ENCODE measurements at regions not wholly inside any gene's neighbourhood (a gene's known extent, or its start where the extent isn't known, plus 50 kb on each side); places are given as distances from the start of the nearest gene placed in this dataset.

DNA sequence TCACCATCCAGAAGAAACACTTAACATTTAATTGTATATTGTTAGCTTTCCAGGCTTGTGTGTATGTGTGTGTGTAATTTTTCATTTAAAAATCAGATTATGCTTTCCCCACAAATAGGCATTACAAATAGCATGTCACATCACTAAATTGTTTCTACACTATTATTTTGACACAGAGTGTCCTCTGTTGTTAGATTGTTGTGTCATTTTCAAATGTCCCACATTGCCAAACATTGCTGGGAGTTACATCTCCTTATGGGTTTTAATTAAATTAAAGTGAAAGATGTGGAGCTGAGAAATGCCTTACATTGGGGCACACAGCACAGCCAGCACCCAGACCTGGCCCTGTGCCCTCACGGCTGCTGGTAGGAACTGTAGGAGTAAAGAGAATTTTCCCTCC, 295.6 kb downstream of the ZEB1 start:
- peaks cover 35% of the 10 kb centered on the region for H3K27me3 Mint-ChIP-seq
- H3K9me3 Mint-ChIP-seq (ENCODE audit: low read depth), result no peaks in the 10 kb centered on the region
- CTCF ChIA-PET, result no interaction called here
- ATAC-seq (no peak), DNase-seq (no peak)
- H3K36me3 Mint-ChIP-seq, result no peaks in the 10 kb centered on the region
- no peaks in the 10 kb centered on the region for H3K4me1 Mint-ChIP-seq
- no peak overlapping the region for H3K27ac Mint-ChIP-seq
- no peak overlapping the region for H3K4me3 Mint-ChIP-seq

DNA sequence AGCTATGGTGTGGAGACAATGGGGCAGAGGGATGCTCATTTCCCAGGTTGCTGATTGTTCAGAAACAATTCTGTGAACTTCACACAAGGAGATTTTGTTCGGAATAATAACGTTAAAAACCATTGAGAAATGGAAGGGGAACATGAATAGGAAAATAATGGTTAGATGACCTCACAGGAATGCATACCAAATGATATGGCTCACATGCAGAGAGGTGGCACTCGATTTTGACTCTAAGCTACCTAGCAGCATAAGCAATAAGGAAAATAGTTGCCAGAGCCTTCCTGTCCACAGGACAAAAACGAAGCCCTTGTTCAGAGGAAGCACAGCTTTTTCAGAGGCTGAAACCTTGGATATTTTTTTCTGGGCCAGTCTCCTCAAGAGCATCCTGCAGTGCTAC, 293.1 kb downstream of the ZEB1 start:
- no peak for ATAC-seq
- no peak for DNase-seq
- Mint-ChIP-seq H3K36me3 (no peaks in the 10 kb centered on the region), H3K4me1 (no peaks in the 10 kb centered on the region), H3K27ac (no peak overlapping the region), H3K4me3 (no peak overlapping the region), H3K27me3 (peaks cover 49% of the 10 kb centered on the region), H3K9me3 (ENCODE audit: low read depth) (no peaks in the 10 kb centered on the region)
- CTCF ChIA-PET, result no interaction called here

DNA sequence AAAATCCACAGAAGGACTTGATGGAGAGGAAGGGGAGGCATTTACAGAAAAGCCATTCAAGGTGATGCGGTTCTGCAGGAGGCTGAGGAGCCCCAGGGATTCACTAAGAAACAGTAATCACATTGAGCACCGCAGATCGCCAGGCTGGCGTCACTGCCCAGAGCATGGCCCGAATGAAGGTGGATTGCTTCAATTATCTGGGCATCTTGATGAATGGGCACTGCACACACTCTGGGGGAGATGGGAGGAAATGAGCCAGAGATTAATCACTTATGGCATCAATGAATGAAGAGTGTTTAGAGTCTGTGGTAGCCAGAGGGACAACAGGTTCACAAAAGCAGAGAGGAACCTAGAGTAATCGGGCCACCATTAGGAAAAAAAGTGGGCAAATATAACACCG, 292.1 kb downstream of the ZEB1 start:
- ATAC-seq (no peak), DNase-seq (no peak)
- no peaks in the 10 kb centered on the region for H3K9me3 Mint-ChIP-seq (ENCODE audit: low read depth)
- peaks cover 49% of the 10 kb centered on the region for H3K27me3 Mint-ChIP-seq
- no peak overlapping the region for H3K27ac Mint-ChIP-seq
- H3K4me3 Mint-ChIP-seq, result no peak overlapping the region
- H3K36me3 Mint-ChIP-seq, result no peaks in the 10 kb centered on the region
- H3K4me1 Mint-ChIP-seq, result no peaks in the 10 kb centered on the region
- CTCF ChIA-PET, result no interaction called here

DNA sequence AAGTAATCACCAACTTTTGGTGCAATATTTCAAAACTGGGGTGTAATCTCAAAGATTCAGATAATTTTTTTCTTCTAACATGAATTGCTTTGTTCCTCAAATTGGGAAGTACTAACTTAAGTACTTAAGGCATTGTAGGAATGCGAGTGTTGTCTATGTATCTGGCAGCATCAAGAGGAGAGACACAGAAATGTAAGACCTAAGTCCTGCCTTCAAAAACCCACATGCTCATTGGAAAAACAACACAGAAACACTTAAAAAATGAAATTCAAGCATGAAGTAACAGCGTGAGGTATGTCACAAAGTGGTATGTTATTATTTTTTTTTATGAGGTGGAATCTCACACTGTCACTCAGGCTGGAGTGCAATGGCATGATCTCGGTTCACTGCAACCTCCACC, 288.5 kb downstream of the ZEB1 start:
- Mint-ChIP-seq H3K4me1 (peaks cover 13% of the 10 kb centered on the region), H3K4me3 (no peak overlapping the region), H3K27me3 (peaks cover 28% of the 10 kb centered on the region), H3K27ac (no peak overlapping the region), H3K36me3 (no peaks in the 10 kb centered on the region), H3K9me3 (ENCODE audit: low read depth) (no peaks in the 10 kb centered on the region)
- ATAC-seq (no peak), DNase-seq (no peak)
- CTCF ChIA-PET, result no interaction called here

DNA sequence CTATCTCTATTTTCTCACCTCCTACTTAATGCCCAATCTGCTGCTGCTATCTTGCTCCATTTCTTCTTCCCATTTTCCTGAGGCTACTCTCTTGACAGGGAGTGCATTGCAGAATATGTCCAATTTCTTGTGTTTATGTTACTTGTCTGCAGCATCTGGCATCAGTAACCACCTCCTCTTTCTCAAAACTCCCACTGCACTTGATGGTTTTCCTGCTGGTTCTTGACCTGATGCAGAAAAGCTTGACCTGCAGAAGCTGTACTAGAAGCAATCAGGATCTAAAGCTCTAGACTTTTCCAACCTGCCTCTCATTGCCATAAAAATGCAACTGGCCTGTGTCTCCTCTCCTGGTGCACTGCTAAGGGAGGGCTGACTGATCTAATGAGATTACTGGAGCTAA, 287.8 kb downstream of the ZEB1 start:
- Mint-ChIP-seq H3K27ac (no peak overlapping the region), H3K4me3 (no peak overlapping the region), H3K4me1 (peaks cover 13% of the 10 kb centered on the region), H3K9me3 (ENCODE audit: low read depth) (no peaks in the 10 kb centered on the region), H3K36me3 (no peaks in the 10 kb centered on the region), H3K27me3 (peaks cover 24% of the 10 kb centered on the region)
- ATAC-seq (no peak), DNase-seq (no peak)
- CTCF ChIA-PET, result no interaction called here

DNA sequence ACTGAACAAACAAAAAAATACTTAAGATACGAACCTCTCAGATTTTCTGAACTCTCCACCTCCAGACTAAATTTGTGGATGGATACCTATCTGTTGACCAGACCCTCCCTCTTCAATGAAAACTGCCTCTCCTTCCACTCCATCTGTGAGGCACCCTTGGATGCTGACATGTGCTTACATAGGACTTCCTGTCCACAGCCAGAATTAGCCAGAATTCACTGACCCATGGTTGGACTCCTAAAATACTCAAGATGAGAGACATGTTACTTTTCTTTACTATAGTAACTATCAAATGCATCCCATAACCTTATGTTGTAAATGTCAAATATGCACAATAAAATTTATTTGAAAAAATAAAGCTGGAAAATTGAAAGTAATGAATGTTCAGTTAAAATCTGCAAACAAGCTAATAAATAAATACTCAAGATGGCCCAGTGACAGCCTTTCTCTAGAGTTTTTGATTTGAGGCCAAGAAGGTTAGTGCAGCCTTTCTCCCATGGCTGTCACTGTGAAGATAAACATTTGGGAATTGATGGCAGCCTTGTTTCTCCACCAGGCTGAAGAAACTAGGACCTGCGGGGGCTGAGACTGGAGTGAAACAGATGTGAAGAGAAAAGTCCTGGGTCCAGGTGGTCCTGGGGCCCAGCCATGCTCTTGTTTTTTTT, 287.0 kb downstream of the ZEB1 start:
- peaks cover 13% of the 10 kb centered on the region for H3K4me1 Mint-ChIP-seq
- ATAC-seq (no peak), DNase-seq (no peak)
- H3K27ac Mint-ChIP-seq, result no peak overlapping the region
- H3K4me3 Mint-ChIP-seq, result no peak overlapping the region
- no peaks in the 10 kb centered on the region for H3K9me3 Mint-ChIP-seq (ENCODE audit: low read depth)
- peaks cover 20% of the 10 kb centered on the region for H3K27me3 Mint-ChIP-seq
- CTCF ChIA-PET, result no interaction called here
- no peaks in the 10 kb centered on the region for H3K36me3 Mint-ChIP-seq

DNA sequence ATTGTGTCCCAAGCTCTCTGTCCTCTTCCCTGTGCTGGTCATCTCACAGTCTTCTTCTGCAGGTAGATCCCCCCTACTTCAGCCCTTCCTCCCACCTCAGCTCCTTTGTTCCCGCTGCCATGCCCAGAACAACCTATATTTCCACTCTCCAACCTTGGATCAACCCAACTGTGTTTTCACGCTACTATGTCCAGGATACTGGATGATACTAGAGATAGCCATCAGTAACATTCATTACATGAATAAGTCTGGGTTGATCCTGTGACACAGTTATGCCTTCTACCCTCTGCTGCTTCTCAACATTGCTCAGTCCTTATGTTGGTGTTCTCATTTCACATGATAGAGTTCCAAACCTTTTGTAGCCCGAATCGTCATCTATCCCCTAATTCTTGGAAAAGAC, 286.4 kb downstream of the ZEB1 start:
- ATAC-seq, result no peak
- CTCF ChIA-PET, result no interaction called here
- no peak for DNase-seq
- Mint-ChIP-seq H3K4me1 (peaks cover 16% of the 10 kb centered on the region), H3K36me3 (no peaks in the 10 kb centered on the region), H3K9me3 (ENCODE audit: low read depth) (no peaks in the 10 kb centered on the region), H3K4me3 (no peak overlapping the region), H3K27me3 (peaks cover 25% of the 10 kb centered on the region), H3K27ac (no peak overlapping the region)

DNA sequence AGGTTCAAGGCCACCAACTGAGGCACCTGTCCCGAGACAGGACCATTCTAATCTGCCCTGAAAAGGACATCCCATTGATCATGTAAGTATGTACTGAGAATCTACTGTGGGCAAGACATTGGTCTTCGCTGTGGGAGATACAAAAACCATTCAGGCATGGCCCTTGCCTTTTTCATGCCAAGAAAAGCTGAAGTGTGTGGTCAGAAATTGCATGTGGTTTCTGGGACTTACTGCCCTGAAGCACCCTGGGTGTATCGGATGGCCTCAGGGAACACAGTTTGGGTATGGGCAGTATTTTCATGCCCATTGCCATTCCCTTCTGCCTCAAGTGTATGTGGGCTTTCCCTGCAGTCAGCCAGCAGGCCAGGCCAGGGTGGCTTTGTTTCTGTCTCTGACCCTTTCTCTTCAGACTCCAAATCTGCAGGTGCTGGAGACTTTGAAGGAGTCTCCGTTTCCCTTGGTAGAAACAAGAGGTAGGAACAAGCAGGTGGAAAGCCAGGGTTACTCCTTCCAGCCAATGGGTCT, 285.7 kb downstream of the ZEB1 start:
- Mint-ChIP-seq H3K27ac (no peak overlapping the region), H3K4me3 (peak overlapping the region; percentile 34), H3K4me1 (peaks cover 19% of the 10 kb centered on the region), H3K9me3 (ENCODE audit: low read depth) (no peaks in the 10 kb centered on the region), H3K27me3 (peaks cover 28% of the 10 kb centered on the region), H3K36me3 (no peaks in the 10 kb centered on the region)
- ATAC-seq (no peak), DNase-seq (no peak)
- CTCF ChIA-PET, result no interaction called here

DNA sequence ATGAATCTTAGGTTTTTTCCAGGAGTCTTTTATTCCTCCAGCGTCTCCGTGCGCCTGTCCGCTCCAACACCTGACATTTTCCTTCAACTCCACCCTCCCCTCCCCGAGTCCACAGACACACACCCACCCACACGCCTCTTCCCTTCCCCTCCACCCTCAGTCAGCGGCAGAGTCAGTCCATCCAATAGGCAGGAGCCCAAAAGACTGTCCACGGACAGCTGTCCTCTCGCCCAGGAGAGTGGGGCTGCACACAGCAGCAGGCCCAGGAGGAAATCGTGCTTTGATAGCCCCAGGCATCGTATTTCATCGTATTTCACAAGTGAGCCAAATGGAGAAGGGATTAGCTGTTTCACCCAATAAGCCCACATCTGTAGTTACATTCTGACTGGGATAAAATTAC, 285.1 kb downstream of the ZEB1 start:
- no peaks in the 10 kb centered on the region for H3K36me3 Mint-ChIP-seq
- H3K4me1 Mint-ChIP-seq, result peaks cover 19% of the 10 kb centered on the region
- peaks cover 28% of the 10 kb centered on the region for H3K27me3 Mint-ChIP-seq
- DNase-seq, result no peak
- no peaks in the 10 kb centered on the region for H3K9me3 Mint-ChIP-seq (ENCODE audit: low read depth)
- peak overlapping the region; percentile 76 for H3K4me3 Mint-ChIP-seq
- ATAC-seq, result no peak
- CTCF ChIA-PET, result no interaction called here
- H3K27ac Mint-ChIP-seq, result no peak overlapping the region

DNA sequence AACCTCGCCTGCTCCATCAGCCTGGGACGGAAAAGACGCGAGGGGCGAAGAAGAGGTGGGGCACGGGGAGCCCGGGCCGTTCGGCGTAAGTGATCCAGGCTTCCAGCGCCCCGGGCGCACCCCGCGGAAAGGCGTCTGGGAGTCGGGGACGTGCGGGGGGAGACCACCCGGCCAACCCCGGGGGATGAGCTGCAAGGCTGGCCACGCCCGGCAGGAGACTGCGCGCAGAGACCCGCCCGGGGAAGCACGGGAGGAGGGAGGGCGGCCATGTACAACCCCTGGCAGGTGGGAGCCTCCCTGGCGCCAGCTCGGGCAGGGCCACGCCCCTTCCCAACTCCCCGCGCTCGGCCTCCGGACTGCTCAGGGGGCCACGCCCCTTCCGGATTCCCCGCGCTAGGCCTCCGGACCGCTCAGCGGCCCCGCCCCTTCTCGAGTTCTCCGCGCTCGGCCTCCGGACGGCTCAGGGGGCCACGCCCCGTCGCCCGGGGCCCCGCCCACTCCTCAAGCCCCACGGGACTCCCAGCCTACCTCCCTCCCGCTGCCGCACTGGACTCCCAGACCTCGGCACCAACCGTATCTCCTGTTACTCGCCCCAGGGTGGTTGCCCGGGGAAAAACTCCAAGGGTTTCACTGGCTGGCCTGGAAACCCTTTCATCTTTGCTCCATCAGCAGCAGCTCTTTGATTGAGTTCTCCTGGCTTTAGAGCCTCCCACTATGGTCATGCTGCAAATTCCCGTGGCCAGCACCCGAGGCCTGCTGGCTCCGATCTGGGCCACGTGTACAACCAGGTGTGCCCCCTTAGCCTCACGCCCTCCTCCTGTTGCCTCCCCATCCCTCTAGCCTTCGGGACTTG, 284.4 kb downstream of the ZEB1 start:
- Mint-ChIP-seq H3K9me3 (ENCODE audit: low read depth) (no peaks in the 10 kb centered on the region), H3K4me3 (peak overlapping the region; percentile 76), H3K27me3 (peaks cover 22% of the 10 kb centered on the region), H3K4me1 (peaks cover 19% of the 10 kb centered on the region), H3K36me3 (no peaks in the 10 kb centered on the region), H3K27ac (no peak overlapping the region)
- ATAC-seq (peak; percentile 97), DNase-seq (peak; percentile 92)
- CTCF ChIA-PET, result no interaction called here

DNA sequence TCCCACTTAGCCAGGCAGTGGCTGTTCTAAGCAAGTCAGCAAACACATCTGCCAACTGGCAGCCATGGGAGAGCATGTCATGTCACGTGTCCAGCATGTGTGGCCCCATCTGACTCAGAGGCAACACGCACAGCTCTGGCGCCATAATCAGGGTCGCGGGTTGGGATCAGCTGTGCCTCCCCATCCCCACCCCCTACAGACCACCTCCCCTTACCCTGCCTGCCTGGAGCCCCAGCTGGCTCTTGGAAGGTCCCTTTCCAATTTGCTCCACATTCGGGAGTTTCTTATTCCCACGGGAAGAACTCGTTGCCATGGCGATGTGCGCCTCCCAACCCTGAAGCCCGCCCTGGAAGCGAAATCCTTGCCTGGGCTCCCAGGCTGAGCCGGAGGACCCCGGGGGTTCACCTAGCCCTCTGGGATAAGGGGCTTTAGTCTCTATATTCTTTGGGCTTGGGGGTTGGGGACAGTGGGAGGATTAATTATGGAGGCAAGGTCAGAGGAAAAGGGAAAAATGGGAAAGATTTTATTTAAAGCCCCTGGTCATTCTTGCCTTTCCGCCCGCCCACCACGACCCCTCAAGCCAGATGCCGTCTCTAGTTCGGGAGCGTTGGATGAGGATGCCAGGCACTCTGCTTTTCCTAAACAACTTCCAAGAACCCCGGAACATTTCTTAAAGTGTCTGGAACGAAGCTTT, 283.7 kb downstream of the ZEB1 start:
- Mint-ChIP-seq H3K4me1 (peaks cover 19% of the 10 kb centered on the region), H3K36me3 (no peaks in the 10 kb centered on the region), H3K4me3 (peak overlapping the region; percentile 76), H3K27me3 (peaks cover 20% of the 10 kb centered on the region), H3K27ac (no peak overlapping the region), H3K9me3 (ENCODE audit: low read depth) (no peaks in the 10 kb centered on the region)
- DNase-seq (no peak), ATAC-seq (no peak)
- CTCF ChIA-PET, result no interaction called here

DNA sequence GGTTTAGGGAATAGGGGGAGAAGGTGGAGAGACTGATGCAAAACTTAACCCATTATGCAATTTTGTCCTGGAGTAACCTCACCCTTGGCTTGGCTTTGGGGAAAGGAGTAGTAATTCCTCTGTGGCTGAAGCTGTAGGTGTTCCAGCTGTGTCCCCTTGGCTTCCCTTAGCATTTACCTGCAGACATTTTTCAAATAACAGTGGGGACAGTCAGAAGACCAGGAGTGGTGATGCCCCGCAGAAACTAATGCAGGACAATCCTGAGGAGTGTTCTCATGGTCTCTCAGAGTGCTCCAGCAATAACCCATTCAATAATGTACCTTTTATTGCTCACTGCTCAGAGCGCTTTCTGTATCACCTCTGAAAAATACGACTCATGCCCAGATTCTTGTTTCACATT, 282.1 kb downstream of the ZEB1 start:
- Mint-ChIP-seq H3K4me1 (peaks cover 19% of the 10 kb centered on the region), H3K4me3 (no peak overlapping the region), H3K9me3 (ENCODE audit: low read depth) (no peaks in the 10 kb centered on the region), H3K36me3 (no peaks in the 10 kb centered on the region), H3K27ac (no peak overlapping the region), H3K27me3 (peaks cover 18% of the 10 kb centered on the region)
- DNase-seq (no peak), ATAC-seq (no peak)
- CTCF ChIA-PET, result no interaction called here

DNA sequence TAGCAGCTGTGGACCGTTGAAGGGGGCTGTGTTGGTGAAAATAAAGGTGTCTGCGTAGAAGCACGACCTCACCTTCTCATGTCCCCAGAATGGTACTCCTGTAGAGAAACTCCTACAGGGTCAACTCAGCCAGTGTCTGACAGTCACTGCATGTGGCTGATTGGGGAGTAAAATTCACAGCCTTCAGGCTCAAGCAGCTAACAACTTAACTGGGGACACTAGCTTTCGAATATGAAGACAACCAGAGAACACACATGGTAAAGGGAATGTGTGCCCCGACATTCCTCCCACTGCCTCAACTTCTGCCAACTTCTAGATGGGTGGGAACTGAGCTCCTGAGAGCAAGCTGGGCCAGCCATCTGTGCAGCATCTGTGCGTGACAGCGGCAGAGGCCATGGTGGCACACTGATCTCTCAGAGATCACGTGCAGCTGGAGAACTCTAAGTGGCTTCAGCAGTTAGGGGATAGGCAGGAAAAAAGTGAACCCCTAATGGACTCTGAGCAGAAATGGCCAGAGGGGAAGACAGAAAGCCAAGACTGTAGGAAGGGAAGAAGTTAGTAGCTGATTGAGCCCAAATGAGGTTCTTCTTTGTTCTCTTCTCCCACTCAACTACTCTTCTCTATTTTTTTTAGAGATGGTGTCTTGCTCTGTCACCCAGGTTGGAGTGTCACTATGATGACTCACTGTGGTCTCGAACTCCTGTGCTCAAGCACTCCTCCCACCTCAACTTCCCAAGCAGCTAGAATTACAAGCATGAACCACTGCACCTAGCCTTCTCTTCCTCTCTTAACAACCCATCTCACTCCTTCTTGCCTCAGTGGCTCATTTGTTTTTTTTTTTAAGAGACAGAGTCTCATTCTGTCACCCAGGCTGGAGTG, 280.8 kb downstream of the ZEB1 start:
- no peaks in the 10 kb centered on the region for H3K9me3 Mint-ChIP-seq (ENCODE audit: low read depth)
- H3K27ac Mint-ChIP-seq, result no peak overlapping the region
- no peaks in the 10 kb centered on the region for H3K36me3 Mint-ChIP-seq
- DNase-seq, result no peak
- H3K4me1 Mint-ChIP-seq, result peaks cover 19% of the 10 kb centered on the region
- H3K27me3 Mint-ChIP-seq, result peaks cover 18% of the 10 kb centered on the region
- CTCF ChIA-PET, result no interaction called here
- no peak overlapping the region for H3K4me3 Mint-ChIP-seq
- ATAC-seq, result no peak

All from activated CD8-positive, alpha-beta memory T cell treated with anti-CD3 and anti-CD28 coated beads, Interleukin-2, amount 10 ng/mL, durations not matched to agents 7 days and 5 days (primary cell).